HepG2 (cell line): ENCODE measurements at regions not wholly inside any gene's neighbourhood (a gene's known extent, or its start where the extent isn't known, plus 50 kb on each side); places are given as distances from the start of the nearest gene placed in this dataset.

Experiments
- ATAC-seq: fragments of 200-7000 bp; cut with Tn5 transposase; 3 replicates; pipeline ENCODE4 v1.9.1; 2020; ENCODE audit warnings: mild to moderate bottlenecking, moderate library complexity
- BruUV-seq: library from RNA; stranded (reverse); fragments of 400-500 nt; replicated peaks from 2 replicates; lab custom pipeline; 2021; lab: Mats Ljungman, UMichigan
- CTCF ChIA-PET: fragments of 300-600 bp; formaldehyde crosslinking; extraction: SDS; loops from one replicate; lab custom pipeline; 2021; ENCODE audit warnings: low total read pairs, inconsistent platforms, low intra/inter-chr PET ratio; lab: Yijun Ruan, JAX
- POLR2A ChIA-PET: fragments of 350-600 bp; sonication (Branson Sonifier 250); formaldehyde crosslinking; loops from one replicate; lab custom pipeline; 2020; ENCODE audit warnings: antibody characterized with exemption, inconsistent platforms; lab: Yijun Ruan, JAX
- DNase-seq: peaks from one replicate; pipeline ENCODE4 v3.0.0-alpha.2; 2015; ENCODE audit warnings: low spot score
- FAIRE-seq: peaks from 3 replicates; lab custom pipeline; 2011; peaks lifted over from hg19 to GRCh38; lab: Jason Lieb, UNC
- H2AFZ ChIP-seq: one replicate; pipeline ENCODE4 v1.6.1; 2011; ENCODE audit warnings: low read length, inconsistent platforms
- H3K27ac ChIP-seq: fragments of 300-600 bp; 3 replicates; pipeline ENCODE4 v1.8.0; 2011; ENCODE audit warnings: mixed run types, mild to moderate bottlenecking, mixed read lengths, low read length, inconsistent platforms; ENCODE audit not compliant: insufficient read depth; ENCODE audit errors: extremely low read length
- H3K27me3 ChIP-seq, 2 experiments: fragments of 200-600 bp in 1 of 2; 2 replicates in 1 of 2; 3 replicates in 1 of 2; pipeline versions ENCODE4 v1.6.0 to v1.8.0; 2011; ENCODE audit warnings: low read length in 2 of 2, mild to moderate bottlenecking in 2 of 2, moderate library complexity in 2 of 2, inconsistent platforms in 1 of 2; ENCODE audit not compliant: insufficient read depth in 2 of 2, control insufficient read depth in 1 of 2
- H3K36me3 ChIP-seq, 2 experiments: fragments of 200-600 bp in 1 of 2; replicated peaks in 1 of 2; 2 replicates in 1 of 2; 3 replicates in 1 of 2; pipeline versions ENCODE4 v1.5.1 to v1.8.0; 2011; ENCODE audit warnings: low read length in 2 of 2, inconsistent platforms in 1 of 2; ENCODE audit not compliant: insufficient read depth in 2 of 2, control insufficient read depth in 1 of 2
- H3K4me1 ChIP-seq: 2 replicates; pipeline ENCODE4 v1.5.1; 2012; ENCODE audit warnings: low read length, inconsistent platforms; ENCODE audit not compliant: insufficient read depth
- H3K4me2 ChIP-seq: 2 replicates; pipeline ENCODE4 v1.6.0; 2011; ENCODE audit warnings: low read depth, low read length, inconsistent platforms
- H3K4me3 ChIP-seq, 3 experiments: fragments of 200-600 bp in 1 of 3; sonication (generic), shearing (Covaris generic) in 1 of 3; replicated peaks in 1 of 3; 2 replicates each; pipeline ENCODE4 v1.5.1; 2011 to 2016; ENCODE audit warnings: low read length in 3 of 3, inconsistent platforms in 2 of 3, low read depth in 2 of 3, mild to moderate bottlenecking in 2 of 3, control low read depth in 1 of 3, mixed read lengths in 1 of 3; ENCODE audit not compliant: insufficient read depth in 1 of 3
- H3K79me2 ChIP-seq: one replicate; pipeline ENCODE4 v1.6.1; 2011; ENCODE audit warnings: low read length, inconsistent platforms; ENCODE audit not compliant: insufficient read depth
- H3K9ac ChIP-seq: 2 replicates; pipeline ENCODE4 v1.6.0; 2011; ENCODE audit warnings: mild to moderate bottlenecking, low read depth, low read length, inconsistent platforms; ENCODE audit not compliant: insufficient read depth
- H3K9me3 ChIP-seq: 2 replicates; pipeline ENCODE4 v1.5.1; 2012; ENCODE audit warnings: mild to moderate bottlenecking, low read length
- H4K20me1 ChIP-seq: 2 replicates; pipeline ENCODE4 v1.6.0; 2011; ENCODE audit warnings: inconsistent platforms, mild to moderate bottlenecking, low read length, moderate library complexity; ENCODE audit not compliant: insufficient read depth
- MNT ChIP-seq: fragments of 450-650 bp; IDR thresholded peaks from 2 replicates; pipeline ENCODE4 v1.6.1; 2016
- NFYC ChIP-seq: IDR thresholded peaks from 2 replicates; pipeline ENCODE4 v1.6.1; 2016; ENCODE audit warnings: missing genetic modification reagents, missing compliant biosample characterization
- ZNF124 ChIP-seq: sonication (generic); formaldehyde crosslinking; IDR thresholded peaks from 2 replicates; pipeline ENCODE4 v1.4.0; 2020; ENCODE audit warnings: missing genetic modification reagents
- ZNF616 ChIP-seq: sonication (generic); formaldehyde crosslinking; IDR thresholded peaks from 2 replicates; pipeline ENCODE4 v1.5.0; 2020; ENCODE audit warnings: low read depth, mild to moderate bottlenecking, missing genetic modification reagents
- WGBS: methylation state at CpG from one replicate; pipeline ENCODE4 v1.1.6; 2017; ENCODE audit warnings: low lambda C conversion rate; 5-methylcytosine and 5-hydroxymethylcytosine counted together
- in situ Hi-C: cut with HindIII; loops from 2 replicates; pipeline ENCODE4 v1.10.0; 2017; ENCODE audit warnings: low pct_unique_long_range_greater_than_20kb; ENCODE audit not compliant: extremely low pct_ligation_motif_present
- intact Hi-C: fragments of 100-400 bp; cut with micrococcal nuclease; formaldehyde crosslinking; loops from one replicate; pipeline ENCODE4 v1.10.0; 2022; ENCODE audit not compliant: unreplicated experiment

GRCh38 chr6:100144991-100145390, 151.0 kb upstream of the MCHR2 start:
- Histone ChIP-seq H3K9ac (no peak overlapping the region), H3K79me2 (no peaks in the 10 kb centered on the region), H3K9me3 (no peaks in the 10 kb centered on the region), H3K4me1 (no peaks in the 10 kb centered on the region), H3K4me2 (no peak overlapping the region), H3K4me3 (no peak overlapping the region), H4K20me1 (no peaks in the 10 kb centered on the region), H2AFZ (no peak overlapping the region), H3K27me3 (no peaks in the 10 kb centered on the region)
- DNase-seq (no peak), FAIRE-seq (no peak), ATAC-seq (no peak)
- 0% methylated on average over 2 of the region's 2 CpGs for WGBS
- no TSS peak for BruUV-seq
- CTCF ChIA-PET = no interaction called here
- intact Hi-C loops = no loop called here
- TF ChIP-seq ZNF124 (CRISPR knock-in tag) (no peak), ZNF616 (no peak)
- TF ChIP-seq, all 625 proteins: peak for 0
- Histone ChIP-seq H3K36me3 (no peaks in the 10 kb centered on the region), H3K27ac (no peak overlapping the region)
- POLR2A ChIA-PET = no interaction called here
- in situ Hi-C loops = no loop called here

GRCh38 chr6:100138346-100139022, 144.5 kb upstream of the MCHR2 start:
- Histone ChIP-seq H3K27me3 (no peaks in the 10 kb centered on the region; a peak in 1 of 5 replicates), H3K9me3 (no peaks in the 10 kb centered on the region), H3K9ac (no peak overlapping the region), H3K4me3 (no peak overlapping the region), H4K20me1 (no peaks in the 10 kb centered on the region), H3K36me3 (no peaks in the 10 kb centered on the region), H2AFZ (no peak overlapping the region), H3K4me2 (no peak overlapping the region), H3K4me1 (no peaks in the 10 kb centered on the region), H3K79me2 (no peaks in the 10 kb centered on the region), H3K27ac (no peak overlapping the region)
- DNase-seq (no peak), ATAC-seq (no peak), FAIRE-seq (no peak)
- BruUV-seq = no TSS peak
- TF ChIP-seq NFYC (CRISPR knock-in tag) (no peak), MNT (peak; percentile 94)
- ChIA-PET POLR2A (no interaction called here), CTCF (no interaction called here)
- intact Hi-C loops = no loop called here
- 16% methylated on average over 3 of the region's 4 CpGs for WGBS
- in situ Hi-C loops = no loop called here
